ENCODE measurements at regions not wholly inside any gene's neighbourhood (a gene's known extent, or its start where the extent isn't known, plus 50 kb on each side); places are given as distances from the start of the nearest gene placed in this dataset.

DNA sequence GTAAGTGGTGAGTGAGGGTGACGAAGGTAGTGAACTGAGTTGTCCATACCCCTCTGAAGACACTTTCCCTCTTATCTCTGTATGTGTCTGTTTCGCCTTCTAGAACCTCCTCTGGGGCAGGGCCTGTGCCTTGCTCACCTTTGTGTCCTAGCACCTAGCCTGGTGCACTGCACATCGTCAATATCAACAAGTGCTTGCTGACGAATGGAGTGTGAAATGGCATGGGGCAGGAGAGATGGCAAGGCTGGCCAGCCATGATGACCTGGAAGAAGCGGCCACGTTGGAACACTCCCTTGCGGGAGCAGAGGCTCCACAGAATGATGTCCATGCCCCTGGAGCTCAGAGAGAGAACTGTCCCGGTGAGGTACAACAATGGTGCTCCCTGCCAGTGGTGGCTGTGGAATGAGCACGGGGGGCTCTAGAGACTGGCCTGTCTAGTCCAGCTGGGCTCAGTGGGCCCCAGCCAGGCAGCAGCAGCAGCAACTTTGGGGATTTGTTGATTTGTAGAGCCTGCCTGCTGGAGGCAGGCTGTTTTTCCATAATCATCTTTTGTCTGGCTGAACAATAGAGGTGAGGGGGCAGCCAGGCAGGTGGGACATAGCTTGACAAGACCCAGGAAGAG lies 112.2 kb upstream of the PJA1 start:
- DNase-seq (ENCODE audit: low read depth): no peak

DNA sequence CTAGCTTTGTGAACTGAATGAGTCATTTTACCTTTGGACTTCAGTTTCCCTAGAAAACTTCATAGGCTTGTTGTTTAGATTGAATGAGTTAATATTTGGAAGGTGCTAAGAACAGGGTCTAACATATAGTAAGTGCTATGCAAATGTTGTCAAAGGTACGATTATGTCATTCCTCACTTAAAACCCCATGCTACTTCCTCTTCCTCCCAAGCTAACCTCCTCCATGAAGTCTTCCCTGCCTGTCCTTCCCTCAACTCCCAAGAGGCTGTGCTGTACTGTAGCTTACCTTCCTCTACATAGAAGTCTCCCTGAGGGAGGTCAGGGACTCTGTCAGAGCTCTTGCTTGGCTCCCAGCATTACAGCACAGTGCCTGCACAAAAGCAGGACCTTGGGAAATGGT lies 103.4 kb upstream of the PJA1 start:
- no peak for DNase-seq (ENCODE audit: low read depth)

DNA sequence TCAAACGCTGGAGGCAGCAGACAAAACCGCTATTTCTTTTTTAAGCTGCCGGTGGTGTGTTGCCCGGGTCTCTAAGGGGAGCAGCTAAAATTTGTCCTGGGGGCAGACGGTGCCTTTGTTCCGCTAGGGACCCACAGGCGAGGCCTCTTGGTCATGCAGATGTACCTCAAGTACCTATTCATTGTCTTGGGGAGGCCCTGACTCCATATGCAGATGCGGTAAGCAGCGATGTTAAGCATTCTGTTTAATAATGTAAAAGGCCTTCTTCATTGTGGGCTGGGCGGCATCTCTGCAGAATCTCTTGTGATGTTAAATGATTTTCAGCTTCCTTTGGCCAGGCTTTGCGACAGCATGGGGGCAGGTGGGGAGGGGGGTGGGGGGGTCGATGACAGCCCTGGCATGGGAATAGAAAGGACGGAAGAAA lies 98.9 kb upstream of the PJA1 start:
- no peak for DNase-seq (ENCODE audit: low read depth)

DNA sequence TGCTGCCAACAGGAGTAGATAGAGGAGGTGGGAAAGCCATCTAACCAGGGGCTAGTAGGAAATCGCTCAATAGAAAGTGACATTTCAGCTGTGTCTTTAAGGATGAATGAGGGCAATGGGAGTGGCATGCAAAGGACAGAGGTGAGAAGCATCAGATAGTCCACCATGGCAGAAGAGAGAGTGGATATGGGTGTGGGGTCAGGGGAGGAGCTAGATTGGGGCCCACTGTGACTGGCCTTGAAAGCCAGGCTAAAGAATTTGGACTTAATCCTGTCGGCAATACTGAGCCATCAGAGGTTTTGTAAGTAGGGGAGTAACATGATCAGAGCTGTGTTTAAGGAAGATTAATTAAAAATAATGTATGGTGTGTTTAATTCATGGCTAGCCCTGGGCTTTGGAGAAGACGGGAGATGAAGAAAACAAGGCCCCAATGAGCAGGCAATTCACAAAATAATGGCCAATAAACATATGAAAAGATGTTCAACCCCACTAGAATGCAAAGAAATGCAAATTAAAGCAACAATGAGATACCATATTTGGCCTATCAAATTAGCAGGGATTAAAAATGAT lies 98.1 kb upstream of the PJA1 start:
- DNase-seq (ENCODE audit: low read depth): no peak

DNA sequence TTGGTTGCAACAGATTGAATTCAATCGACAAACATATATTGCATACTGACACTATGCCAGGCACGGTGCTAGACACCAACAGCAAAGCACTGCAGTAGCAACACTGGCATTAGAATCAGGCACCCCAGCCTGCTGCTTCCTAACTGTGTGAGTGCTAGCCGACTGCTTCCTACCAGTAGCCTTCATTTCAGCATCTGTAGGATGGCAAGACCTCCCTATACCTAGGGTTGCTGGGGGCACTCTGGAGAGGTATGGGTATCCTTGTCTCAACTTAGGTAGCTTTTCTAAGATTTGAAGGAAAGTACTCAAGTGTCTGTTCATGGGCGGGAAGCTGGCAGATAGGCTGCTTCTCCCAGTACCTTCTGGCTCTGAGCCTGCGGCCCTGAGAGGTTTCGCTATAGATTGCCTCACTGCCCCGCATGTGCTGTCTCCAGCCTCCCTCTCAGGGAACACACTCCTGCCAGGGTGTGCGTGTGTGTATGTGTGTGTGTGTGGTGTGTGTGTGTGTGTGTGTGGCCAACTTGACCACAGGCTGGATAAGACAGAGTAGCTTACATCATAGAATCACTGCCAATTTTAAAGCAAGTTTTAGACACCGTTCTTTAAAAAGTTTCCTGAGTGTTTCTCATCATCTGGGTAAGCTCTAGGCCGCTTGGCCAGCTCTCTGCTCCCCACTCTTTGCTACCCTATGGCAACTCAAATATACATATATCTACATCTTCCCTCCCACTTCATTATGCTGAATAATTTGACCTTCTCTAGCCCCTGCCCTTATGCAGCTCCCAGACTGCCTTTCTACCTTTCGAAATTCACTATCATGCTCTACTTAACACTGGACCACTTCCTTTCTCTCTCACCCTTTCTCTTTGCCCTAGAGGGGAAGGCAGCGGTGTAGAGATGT lies 97.0 kb upstream of the PJA1 start:
- DNase-seq (ENCODE audit: low read depth): no peak

DNA sequence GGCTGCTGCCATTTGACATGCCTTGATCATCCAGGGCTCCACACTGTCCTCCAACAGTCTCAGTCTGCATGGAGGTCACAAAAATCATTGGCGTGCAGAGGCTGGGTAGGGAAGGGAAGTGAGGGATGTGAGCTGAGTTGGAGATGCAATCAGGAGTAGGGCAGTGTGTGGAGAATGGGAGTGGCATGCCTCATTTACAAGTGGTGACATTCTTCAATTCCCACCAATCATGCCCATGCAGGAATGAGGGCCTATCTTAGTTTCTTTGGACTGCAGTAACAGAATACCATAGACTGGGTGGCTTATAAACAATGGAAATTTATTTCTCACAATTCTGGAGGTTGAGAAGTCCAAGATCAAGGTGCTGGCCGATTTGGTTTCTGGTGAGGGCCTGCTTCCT lies 94.9 kb upstream of the PJA1 start:
- no peak for DNase-seq (ENCODE audit: low read depth)

DNA sequence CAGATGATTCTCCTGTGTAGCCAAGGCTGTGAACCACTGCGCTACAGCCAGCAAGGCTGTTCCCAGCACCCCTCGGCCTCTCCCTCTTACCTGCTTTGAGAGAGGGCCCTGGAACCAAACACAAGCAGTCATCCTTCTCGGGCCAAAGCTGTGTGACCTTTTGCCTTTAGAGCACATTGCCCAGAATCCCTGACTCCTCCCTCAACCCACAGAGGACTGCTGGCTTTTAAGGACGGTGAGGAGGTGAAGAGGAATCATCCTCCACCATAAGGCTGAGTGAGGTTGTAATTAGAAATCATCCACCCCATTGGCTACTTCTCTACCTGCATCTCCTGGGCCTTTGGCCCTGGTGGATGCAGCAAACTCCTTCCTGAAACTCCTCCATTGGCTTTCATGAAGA lies 93.6 kb upstream of the PJA1 start:
- no peak for DNase-seq (ENCODE audit: low read depth)

DNA sequence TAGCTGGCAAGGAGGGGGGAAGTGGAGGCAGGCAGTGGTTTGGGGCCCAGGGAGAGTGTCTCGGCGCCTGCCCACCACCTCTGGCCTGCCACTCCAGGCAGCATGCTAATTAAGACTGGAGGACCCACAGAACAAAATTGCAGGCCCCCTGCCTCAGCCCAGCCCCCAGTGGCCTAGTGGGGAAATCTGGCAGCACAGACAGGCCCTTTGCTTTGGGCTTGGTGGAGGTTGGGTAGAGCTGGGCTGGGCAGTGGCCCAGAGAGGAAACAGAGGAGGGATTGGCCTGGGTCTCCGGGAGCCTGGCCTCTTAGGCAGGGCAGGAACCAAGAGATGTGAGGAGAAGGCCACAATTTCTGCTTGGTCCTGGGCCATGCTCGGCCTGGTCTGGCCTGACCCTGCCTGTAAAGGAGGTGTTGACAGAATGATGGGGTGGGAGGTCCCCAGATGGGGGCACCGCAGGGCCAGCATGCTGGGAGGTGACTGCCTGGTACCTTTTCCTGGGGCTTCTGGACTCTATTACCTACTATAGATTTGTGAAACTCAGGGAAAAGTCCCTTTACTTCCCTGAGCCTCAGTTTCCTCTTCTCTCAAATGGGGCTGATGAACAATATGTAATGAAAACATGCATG lies 92.4 kb upstream of the PJA1 start:
- no peak for DNase-seq (ENCODE audit: low read depth)

DNA sequence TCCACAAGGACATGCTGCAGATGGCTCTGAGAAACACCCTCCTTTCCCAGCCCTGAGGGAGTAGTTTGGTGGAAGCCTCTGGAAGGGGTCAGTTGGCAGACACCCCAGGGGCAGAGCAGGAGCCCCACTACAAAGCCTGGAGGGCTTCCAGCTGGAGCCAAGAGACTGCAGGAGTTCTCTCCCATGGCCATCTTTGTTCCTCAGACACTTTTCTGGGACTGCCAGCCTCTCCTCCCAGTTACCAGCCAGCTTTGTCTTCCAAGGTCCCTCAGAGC lies 91.0 kb upstream of the PJA1 start:
- DNase-seq (ENCODE audit: low read depth): no peak

DNA sequence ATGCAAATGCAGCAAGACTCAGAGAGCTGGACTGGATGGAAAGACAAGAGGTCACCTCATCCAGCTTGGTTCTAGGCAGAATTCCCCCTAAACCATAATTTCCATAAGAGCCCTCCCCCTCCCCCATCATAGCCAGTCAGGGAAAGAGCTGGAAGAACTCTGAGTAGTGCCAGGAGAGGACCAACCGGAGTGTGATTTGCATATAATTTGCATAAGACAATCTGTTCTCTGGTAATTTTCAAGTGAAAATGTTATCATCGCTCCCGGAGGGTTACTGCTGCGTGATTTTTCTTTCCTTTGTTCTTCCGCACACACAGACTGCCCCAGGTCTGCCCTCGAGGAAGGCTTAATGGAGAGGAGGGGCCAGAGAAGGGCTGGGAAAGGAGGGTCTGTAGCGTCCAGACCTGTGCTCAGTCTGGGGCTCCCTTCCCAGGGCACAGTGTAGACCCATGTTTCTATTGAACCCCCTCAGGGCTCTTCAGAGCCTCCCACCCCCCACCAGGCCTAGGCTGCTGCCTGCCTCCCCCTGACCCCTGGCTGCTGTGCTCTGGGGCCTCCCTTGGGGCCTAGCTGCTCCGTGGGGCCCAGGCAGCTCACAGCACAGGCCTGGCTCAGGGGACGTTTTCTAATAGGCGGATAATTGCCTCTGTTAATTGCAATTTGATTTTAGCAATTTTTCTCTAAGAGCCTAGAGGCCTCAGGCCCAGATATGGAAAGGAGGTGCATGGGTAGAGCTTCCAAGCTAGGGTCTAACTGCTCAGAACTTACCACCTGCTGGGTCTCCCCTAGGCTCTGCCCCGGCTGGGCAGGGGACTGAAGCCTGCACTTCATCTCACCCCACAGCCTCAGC lies 90.4 kb upstream of the PJA1 start:
- DNase-seq (ENCODE audit: low read depth): no peak

DNA sequence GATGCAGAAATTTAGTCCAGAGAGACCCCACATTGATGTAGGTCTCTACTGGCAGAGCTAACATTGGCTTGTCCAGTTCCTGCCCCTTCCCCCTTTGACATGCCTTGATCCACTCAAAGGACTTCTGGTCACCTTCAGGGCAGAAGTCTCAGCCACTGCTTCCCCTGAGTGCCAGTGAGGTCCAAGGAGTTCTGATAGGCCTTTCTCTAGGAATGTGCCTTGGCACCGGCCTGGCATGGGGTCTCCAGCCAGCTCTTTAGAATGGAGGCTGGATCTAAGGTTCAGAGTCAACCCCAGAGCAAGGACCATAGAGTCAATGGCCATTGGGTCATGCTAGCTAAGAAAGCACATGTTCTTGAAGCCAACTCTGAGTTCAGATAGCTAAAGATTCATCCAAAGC lies 88.6 kb upstream of the PJA1 start:
- DNase-seq (ENCODE audit: low read depth): no peak

DNA sequence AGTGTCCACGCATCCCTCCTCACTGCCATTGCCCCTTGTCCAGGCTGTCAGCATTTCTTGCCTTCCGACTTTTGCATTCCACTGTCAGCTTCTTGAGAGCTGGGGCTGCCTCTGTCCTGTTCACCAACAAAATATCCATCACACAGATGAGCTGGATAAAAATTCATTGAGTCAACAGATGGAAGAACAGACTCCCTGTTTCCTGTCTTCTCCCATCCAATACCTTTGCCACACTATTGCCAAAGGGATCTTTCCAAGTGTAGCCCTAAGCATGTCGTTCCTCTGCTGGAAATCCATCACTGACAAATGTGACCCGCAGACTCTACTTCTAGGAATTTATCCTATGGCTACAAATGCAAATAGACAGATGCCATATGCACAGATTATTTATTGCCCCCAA lies 78.0 kb upstream of the PJA1 start:
- no peak for DNase-seq (ENCODE audit: low read depth)

DNA sequence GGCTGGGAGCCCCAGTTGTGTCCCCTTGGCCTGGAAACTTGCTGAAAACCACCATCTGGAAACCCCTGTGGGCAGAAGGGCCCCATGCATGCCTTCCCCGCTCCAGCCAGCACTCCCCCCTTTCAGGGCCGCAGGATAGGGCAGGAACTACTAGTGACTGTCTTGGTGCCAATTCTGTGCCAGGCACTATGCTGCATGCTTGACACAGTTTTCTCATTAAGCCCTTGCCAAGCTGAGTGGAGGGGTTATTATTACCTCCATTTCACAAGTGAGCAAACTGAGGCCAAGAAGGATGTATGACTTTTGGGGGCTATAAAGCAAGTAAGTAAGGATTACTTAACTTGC lies 73.6 kb upstream of the PJA1 start:
- DNase-seq (ENCODE audit: low read depth): no peak

DNA sequence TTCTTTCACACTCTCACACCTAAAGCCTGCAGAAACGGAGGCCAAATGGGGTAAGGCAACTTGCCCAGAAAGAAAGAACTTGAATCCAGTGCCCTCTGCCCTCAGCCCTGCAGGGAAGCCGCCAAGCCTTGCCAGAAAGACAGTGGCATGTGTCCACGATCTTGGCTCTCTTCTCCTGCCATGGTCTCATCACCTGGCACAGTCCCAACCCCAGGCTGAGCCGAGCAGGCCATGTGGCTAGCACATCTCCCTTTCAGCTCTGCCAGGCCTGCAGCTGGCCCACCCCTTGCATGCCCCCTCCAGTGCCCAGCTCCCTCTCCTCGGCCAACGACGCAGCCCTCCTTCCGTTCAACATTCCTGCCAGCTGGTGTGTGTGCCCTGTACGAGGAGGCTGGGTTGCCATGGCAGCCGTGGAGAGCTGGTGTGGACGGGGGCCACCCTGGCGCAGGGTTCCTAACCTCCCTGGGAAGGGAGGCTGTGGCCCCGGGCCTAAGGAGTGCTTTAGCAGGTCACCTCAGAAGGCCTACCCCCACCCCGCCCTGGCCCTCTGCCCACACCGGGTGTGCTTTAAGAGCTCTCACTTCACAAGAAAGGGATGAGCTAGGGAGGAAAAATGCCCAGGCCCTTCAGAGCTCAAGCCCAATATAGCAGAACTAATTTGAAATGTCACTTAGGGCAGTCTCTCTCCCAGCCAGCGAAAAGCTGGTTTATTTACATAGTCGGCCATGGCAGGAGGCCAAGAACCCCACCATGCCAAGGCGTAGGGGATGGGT lies 73.0 kb upstream of the PJA1 start:
- DNase-seq (ENCODE audit: low read depth): no peak

DNA sequence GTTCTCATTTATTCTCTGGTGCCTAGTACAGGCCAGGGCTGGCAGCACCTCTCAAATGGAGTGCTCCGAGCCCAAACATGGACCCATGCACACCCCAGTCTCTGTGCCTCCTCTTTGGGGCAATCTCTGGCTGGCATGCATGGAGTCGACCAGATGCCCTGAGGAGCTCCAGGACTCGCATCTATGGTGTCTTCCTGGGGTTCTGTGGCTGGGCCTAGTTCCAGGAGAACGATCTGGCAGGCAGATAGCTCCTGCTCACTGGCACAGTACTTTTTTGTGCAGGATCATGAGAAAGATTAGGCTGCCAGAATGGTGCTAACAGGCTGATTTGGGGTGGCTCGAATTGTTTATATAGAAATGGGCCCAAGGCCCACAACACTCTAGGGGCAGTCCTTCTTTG lies 72.0 kb upstream of the PJA1 start:
- no peak for DNase-seq (ENCODE audit: low read depth)

DNA sequence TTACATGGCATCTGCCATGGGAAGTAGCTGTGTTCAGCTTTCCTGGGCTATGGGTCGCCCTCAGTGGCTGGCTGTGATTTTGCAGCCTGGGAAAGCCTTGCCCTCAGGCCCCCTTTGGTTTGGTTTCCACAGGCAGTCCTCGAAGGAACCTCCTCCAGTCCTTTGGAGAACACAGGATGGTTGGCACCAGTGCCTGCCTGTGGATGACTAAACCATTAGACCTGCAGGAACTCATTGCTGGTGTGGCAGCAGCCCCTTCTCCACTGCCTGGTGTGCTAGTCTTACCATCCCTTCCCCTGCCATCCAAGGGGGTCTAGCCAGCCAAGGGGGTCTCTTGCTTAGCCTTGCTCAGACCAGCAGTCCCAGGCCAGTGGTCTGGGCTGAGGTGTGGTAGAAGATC lies 71.4 kb upstream of the PJA1 start:
- no peak for DNase-seq (ENCODE audit: low read depth)

DNA sequence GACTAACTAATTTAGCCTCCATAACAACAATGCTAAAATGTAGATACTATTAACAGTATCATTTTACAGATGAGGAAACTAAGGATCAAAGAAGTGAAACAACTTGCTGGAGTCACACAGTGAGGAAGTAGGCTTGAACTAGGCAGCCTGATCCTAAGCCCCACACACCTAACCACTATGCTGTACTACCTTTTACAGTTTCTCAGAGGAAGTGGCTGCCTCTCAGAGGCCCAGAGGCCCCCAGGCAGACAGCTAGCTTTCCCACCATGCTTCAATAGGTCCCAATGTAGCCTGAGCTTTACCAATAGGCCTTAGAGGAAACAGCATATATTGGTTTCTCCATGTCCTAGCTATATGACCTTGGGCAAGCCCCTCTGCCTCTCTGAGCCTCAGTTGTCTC lies 69.4 kb upstream of the PJA1 start:
- no peak for DNase-seq (ENCODE audit: low read depth)

DNA sequence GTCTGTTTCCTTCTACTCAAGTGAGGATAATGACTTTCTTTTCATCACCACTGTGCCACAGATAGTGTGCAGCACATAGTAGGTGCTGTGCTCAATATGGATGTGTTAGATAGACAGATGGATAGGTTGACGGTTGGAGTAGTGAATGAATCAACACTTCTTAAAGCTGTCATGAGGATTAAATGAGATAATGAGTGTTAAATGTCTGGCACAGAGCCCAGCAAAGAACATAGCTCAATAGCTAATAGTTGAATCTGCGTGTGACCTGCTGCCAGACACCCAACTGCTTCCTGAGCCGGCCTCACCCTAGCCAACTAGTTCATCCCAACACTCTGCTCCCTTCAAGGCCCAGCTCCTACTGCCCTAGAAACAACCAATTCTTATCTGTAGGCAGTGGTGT lies 67.7 kb upstream of the PJA1 start:
- DNase-seq (ENCODE audit: low read depth): no peak

DNA sequence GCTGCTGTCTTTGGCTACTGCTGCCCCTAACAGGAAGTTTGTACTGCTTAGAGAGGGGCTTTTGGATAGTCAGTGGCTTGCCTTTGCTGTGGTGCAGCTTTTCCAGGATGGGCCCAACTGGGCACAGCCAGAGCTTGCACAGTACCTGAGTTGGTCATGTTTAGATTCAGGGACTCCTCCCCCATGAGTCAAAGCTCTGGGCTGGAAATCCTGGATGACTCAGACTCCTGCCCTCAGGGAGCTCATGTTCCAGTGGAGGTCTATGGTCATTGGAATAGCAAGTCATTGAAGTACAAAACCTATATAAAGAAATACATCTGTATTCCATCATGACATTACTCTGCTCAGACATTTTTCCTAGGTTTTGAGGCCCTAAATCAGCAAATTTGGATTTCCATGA lies 66.7 kb upstream of the PJA1 start:
- no peak for DNase-seq (ENCODE audit: low read depth)

DNA sequence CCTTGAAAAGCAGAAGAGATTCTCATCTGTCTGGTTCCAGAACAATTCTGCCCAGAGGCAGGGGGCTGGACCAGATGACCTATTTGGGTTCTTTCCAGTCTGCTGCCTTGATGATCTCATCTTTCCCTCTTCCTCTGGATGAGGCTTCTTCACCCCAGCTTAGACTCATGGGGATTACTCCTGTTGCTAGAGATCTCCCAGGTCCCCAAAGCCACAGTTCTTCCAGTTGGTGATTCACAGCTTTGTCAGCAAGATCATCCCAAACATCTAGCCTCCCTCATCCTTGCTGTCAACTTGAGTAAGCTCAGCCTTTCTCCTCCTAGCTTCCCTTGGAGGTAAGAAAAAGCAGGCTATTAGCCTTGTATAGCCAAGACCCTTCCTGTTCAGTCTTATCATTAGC lies 64.2 kb upstream of the PJA1 start:
- no peak for DNase-seq (ENCODE audit: low read depth)

DNA sequence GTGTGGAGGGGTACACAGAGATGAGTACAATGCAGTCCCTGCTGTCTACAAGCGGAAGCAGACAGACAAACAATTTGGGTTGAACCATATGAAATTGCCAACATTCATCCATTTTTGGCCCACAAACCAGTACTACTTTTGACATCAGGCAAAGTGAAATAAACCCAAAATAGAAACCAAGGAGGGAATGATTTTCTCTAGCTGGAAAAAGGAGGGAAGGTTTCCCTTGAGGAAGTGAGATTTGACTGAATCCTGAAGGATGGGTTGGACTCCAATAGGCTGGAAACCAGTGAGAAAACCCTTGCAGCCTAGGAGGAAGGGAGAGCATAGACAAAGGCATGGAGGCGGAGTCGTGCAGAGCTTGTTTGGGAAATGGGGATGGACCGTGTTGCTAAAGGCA lies 63.5 kb upstream of the PJA1 start:
- no peak for DNase-seq (ENCODE audit: low read depth)
